Inferior parietal cortex (tissue), 1 donor: ENCODE measurements at regions not wholly inside any gene's neighbourhood (a gene's known extent, or its start where the extent isn't known, plus 50 kb on each side); places are given as distances from the start of the nearest gene placed in this dataset.

Source experiments
- DNase-seq: peaks from one replicate; pipeline ENCODE4 v3.0.0-alpha.2; 2016; ENCODE audit errors: extremely low spot score

GRCh38 chr7:26458466-26459145 lies 166.9 kb downstream of the SNX10 start:
- no peak for DNase-seq

GRCh38 chr7:26459540-26460193 lies 168.0 kb downstream of the SNX10 start:
- no peak for DNase-seq

GRCh38 chr7:26460351-26461085 lies 168.9 kb downstream of the SNX10 start:
- DNase-seq: no peak

GRCh38 chr7:26461518-26461917 lies 169.9 kb downstream of the SNX10 start:
- DNase-seq: no peak

GRCh38 chr7:26466007-26466406 lies 174.3 kb downstream of the SNX10 start:
- no peak for DNase-seq

GRCh38 chr7:26467104-26467503 lies 175.4 kb downstream of the SNX10 start:
- DNase-seq: no peak

GRCh38 chr7:26467541-26467940 lies 175.9 kb downstream of the SNX10 start:
- DNase-seq: no peak

GRCh38 chr7:26468625-26469024 lies 177.0 kb downstream of the SNX10 start:
- no peak for DNase-seq

GRCh38 chr7:26469188-26469587 lies 177.5 kb downstream of the SNX10 start:
- DNase-seq: no peak

- no peak for DNase-seq
Measured at GRCh38 chr7:26470691-26471090, 179.0 kb downstream of the SNX10 start.

GRCh38 chr7:26471306-26472075 lies 179.8 kb downstream of the SNX10 start:
- no peak for DNase-seq

GRCh38 chr7:26472971-26473370 lies 181.3 kb downstream of the SNX10 start:
- DNase-seq: no peak

GRCh38 chr7:26476271-26476670 lies 184.6 kb downstream of the SNX10 start:
- no peak for DNase-seq

- no peak for DNase-seq
Measured at GRCh38 chr7:26477381-26477990, 185.8 kb downstream of the SNX10 start.

- DNase-seq: no peak
Measured at GRCh38 chr7:26478550-26478949, 186.9 kb downstream of the SNX10 start.

- no peak for DNase-seq
Measured at GRCh38 chr7:26479581-26479980, 187.9 kb downstream of the SNX10 start.

GRCh38 chr7:26480156-26480555 lies 188.5 kb downstream of the SNX10 start:
- no peak for DNase-seq

- no peak for DNase-seq
Measured at GRCh38 chr7:26482927-26483326, 191.3 kb downstream of the SNX10 start.

- DNase-seq: no peak
Measured at GRCh38 chr7:26483843-26484242, 192.2 kb downstream of the SNX10 start.

GRCh38 chr7:26485367-26485934 lies 193.8 kb downstream of the SNX10 start:
- no peak for DNase-seq

GRCh38 chr7:26486153-26486552 lies 194.5 kb downstream of the SNX10 start:
- no peak for DNase-seq
